ENCODE measurements at regions not wholly inside any gene's neighbourhood (a gene's known extent, or its start where the extent isn't known, plus 50 kb on each side); places are given as distances from the start of the nearest gene placed in this dataset.

DNA sequence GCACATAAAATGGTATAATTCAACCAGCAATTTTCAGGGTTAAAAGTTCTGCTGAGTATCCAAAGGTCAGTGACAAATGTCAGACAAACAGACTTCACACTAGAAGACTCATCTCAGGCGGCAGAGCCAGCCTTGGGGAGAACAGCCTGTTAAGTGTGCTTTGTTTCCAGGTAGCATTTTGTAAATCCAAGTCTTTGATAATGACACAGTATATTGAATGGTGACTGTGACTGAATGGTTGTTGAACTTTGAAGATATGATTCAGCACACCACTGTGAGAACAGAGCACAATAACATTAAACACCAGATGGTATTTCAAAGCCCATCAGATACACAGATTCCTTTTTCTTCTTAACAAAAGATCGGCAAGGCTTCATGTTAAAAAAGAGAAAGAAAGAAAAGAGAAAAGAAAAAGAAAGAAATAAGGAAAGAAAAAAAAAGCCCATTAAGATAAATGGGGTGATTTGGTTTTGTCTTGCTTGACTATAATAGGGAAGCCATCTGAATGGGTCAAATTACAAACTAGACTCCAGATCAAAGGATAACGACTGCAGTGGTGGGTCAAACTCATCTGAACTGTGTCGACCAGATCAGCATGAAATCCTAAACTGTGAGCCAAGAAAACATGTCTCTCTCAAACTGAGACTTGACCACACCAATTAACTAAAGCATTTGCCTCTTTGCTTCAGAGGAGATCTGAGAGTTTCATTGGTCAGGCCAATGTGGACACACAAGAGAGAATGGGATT is 313.0 kb upstream of the ZNF608 start:
- ChIA-PET POLR2A (interaction anchor here (0.6 to 1.3 kb wide), 5 partner anchors 10 to 770 kb away, joined by 3 to 5 read pairs (median 3); no protein-coding TSS in a partner anchor), CTCF (ENCODE audit: unreplicated experiment) (no interaction called here)
- H4K20me1 ChIP-seq (ENCODE audit: insufficient read depth, low read length) = no peaks in the 10 kb centered on the region
- H3K4me2 ChIP-seq (ENCODE audit: low read length) = no peak overlapping the region
- TF ChIP-seq, protein P1, sequence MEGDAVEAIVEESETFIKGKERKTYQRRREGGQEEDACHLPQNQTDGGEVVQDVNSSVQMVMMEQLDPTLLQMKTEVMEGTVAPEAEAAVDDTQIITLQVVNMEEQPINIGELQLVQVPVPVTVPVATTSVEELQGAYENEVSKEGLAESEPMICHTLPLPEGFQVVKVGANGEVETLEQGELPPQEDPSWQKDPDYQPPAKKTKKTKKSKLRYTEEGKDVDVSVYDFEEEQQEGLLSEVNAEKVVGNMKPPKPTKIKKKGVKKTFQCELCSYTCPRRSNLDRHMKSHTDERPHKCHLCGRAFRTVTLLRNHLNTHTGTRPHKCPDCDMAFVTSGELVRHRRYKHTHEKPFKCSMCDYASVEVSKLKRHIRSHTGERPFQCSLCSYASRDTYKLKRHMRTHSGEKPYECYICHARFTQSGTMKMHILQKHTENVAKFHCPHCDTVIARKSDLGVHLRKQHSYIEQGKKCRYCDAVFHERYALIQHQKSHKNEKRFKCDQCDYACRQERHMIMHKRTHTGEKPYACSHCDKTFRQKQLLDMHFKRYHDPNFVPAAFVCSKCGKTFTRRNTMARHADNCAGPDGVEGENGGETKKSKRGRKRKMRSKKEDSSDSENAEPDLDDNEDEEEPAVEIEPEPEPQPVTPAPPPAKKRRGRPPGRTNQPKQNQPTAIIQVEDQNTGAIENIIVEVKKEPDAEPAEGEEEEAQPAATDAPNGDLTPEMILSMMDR (conservative IDR thresholded peaks at IDR 0.05; ENCODE audit: low read length) = no peak
- TF ChIP-seq EZH2phosphoT487 (IDR thresholded peaks at IDR 0.05; ENCODE audit: borderline replicate concordance, low read depth, low read length) = no peak
- H3K27ac ChIP-seq (ENCODE audit: low read depth, low read length, poor library complexity, severe bottlenecking) = no peak overlapping the region
- DNase-seq (ENCODE audit: low spot score) = no peak
- intact Hi-C loops (cut with micrococcal nuclease; ENCODE audit: unreplicated experiment) = no loop called here
- no peaks in the 10 kb centered on the region for H3K79me2 ChIP-seq (ENCODE audit: insufficient read depth, low read depth, low read length)
- H2AFZ ChIP-seq (ENCODE audit: low read length) = peak overlapping the region; percentile 24; the same call in 1 of the 2 replicates
- BruUV-seq (replicated peaks) = no TSS peak
- H3K9me2 ChIP-seq (ENCODE audit: insufficient read depth, low read length) = no peaks in the 10 kb centered on the region
- no peaks in the 10 kb centered on the region for H3K36me3 ChIP-seq (ENCODE audit: insufficient read depth, low read length)
- H3K9me3 ChIP-seq (ENCODE audit: low read length) = no peaks in the 10 kb centered on the region; the same call in 1 of the 2 replicates
- H3K4me1 ChIP-seq (ENCODE audit: insufficient read depth, low read length, poor library complexity, severe bottlenecking) = peaks cover 14% of the 10 kb centered on the region
- no peak overlapping the region for H3K4me3 ChIP-seq (ENCODE audit: low read depth, low read length, poor library complexity, severe bottlenecking)

DNA sequence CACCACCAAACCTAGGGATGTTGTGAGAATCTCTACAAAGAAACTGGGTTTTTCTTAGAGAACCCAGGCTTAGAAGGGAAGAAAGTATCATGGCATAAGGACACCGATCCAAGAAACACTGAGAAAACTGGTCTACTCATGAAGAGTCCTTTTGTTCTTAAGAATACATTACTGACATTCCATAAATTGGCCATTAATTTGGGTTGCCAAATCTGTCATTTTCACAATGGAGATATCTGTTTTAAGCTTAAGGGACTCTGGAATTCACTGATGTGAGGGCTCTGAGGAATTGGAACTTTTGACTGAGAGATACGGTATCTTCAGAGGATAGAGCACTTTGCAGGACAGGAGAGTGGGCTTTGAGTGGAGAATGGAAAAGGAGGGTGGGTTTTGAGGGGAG is 315.3 kb upstream of the ZNF608 start:
- H2AFZ ChIP-seq (ENCODE audit: low read length) = no peak overlapping the region
- no peaks in the 10 kb centered on the region for H3K79me2 ChIP-seq (ENCODE audit: insufficient read depth, low read depth, low read length)
- peaks cover 5% of the 10 kb centered on the region for H3K4me1 ChIP-seq (ENCODE audit: insufficient read depth, low read length, poor library complexity, severe bottlenecking)
- CTCF ChIA-PET (ENCODE audit: unreplicated experiment) = no interaction called here
- no TSS peak for BruUV-seq (replicated peaks)
- no peaks in the 10 kb centered on the region for H3K9me2 ChIP-seq (ENCODE audit: insufficient read depth, low read length)
- H3K4me2 ChIP-seq (ENCODE audit: low read length) = no peak overlapping the region
- H4K20me1 ChIP-seq (ENCODE audit: insufficient read depth, low read length) = no peaks in the 10 kb centered on the region
- no peak overlapping the region for H3K27ac ChIP-seq (ENCODE audit: low read depth, low read length, poor library complexity, severe bottlenecking)
- POLR2A ChIA-PET = interaction anchor here (0.6 to 1.6 kb wide), 3 partner anchors 11 to 32 kb away, joined by 3 to 7 read pairs (median 5); no protein-coding TSS in a partner anchor
- intact Hi-C loops (cut with micrococcal nuclease; ENCODE audit: unreplicated experiment) = no loop called here
- no peak for TF ChIP-seq EZH2phosphoT487 (IDR thresholded peaks at IDR 0.05; ENCODE audit: borderline replicate concordance, low read depth, low read length)
- TF ChIP-seq, protein P1 (conservative IDR thresholded peaks at IDR 0.05; ENCODE audit: low read length) = no peak
- H3K4me3 ChIP-seq (ENCODE audit: low read depth, low read length, poor library complexity, severe bottlenecking) = no peak overlapping the region
- H3K9me3 ChIP-seq (ENCODE audit: low read length) = no peaks in the 10 kb centered on the region
- no peak for DNase-seq (ENCODE audit: low spot score)
- H3K36me3 ChIP-seq (ENCODE audit: insufficient read depth, low read length) = no peaks in the 10 kb centered on the region
